ENCODE measurements at regions not wholly inside any gene's neighbourhood (a gene's known extent, or its start where the extent isn't known, plus 50 kb on each side); places are given as distances from the start of the nearest gene placed in this dataset.
A peak's percentile ranks its signal among the peaks of the same experiment; 100 is the strongest.

- Histone ChIP-seq H3K4me1 (peaks cover 14 to 34% of the 10 kb centered on the region in 2 donors), H3K9me3 (no peaks in the 10 kb centered on the region), H3K4me3 (replicated peaks in 1 of 3) (no peak overlapping the region), H3K27me3 (no peaks in the 10 kb centered on the region), H3K36me3 (no peaks in the 10 kb centered on the region), H3K27ac (peak overlapping the region; percentile 4 to 67 (median 6))
- 20 to 72% methylated on average over 2 of the region's 3 CpGs for WGBS, 2 donors
- intact Hi-C loops (cut with DNase I) = no loop called here
- TF ChIP-seq CTCF (IDR thresholded peaks at IDR 0.05) = no peak
- no peak for TF ChIP-seq POLR2A (IDR thresholded peaks at IDR 0.05)
- DNase-seq = peak; percentile 62 to 70
Observed at GRCh38 chr11:44380009-44380313, 70.0 kb upstream of the ALX4 start.

DNA sequence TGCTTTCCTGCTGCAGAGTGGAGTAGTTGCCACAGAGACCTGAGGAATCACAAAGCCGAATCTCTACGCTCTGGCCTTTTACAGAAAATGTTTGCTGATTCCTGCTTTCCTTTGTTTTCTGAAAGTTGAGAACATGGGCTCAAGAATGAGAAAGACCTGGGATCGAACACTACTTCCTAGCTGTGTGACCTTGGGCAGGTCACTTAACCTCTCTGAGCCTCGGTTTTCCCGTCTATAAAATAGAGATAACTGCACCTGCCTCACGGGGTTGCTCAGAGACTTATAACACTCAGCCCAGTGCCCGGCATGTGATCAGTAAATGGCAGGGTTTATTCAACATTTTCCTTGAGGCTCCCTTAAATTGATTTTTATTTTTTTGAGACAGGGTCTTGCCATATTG, 70.9 kb upstream of the ALX4 start:
- TF ChIP-seq POLR2A (IDR thresholded peaks at IDR 0.05) = no peak
- no peak for TF ChIP-seq CTCF (IDR thresholded peaks at IDR 0.05)
- intact Hi-C loops (cut with DNase I) = no loop called here
- no peak for DNase-seq
- Histone ChIP-seq H3K4me1 (peaks cover 14 to 34% of the 10 kb centered on the region in 2 donors), H3K9me3 (no peaks in the 10 kb centered on the region), H3K27ac (no peak overlapping the region), H3K36me3 (no peaks in the 10 kb centered on the region), H3K27me3 (no peaks in the 10 kb centered on the region), H3K4me3 (replicated peaks in 1 of 3) (no peak overlapping the region)
- 93 to 95% methylated on average over 7 of the region's 7 CpGs for WGBS, 2 donors

- H3K27me3 ChIP-seq = no peaks in the 10 kb centered on the region
- DNase-seq = no peak
- no peaks in the 10 kb centered on the region for H3K36me3 ChIP-seq
- intact Hi-C loops (cut with DNase I) = no loop called here
- peaks cover 14 to 34% of the 10 kb centered on the region in 2 donors for H3K4me1 ChIP-seq
- TF ChIP-seq POLR2A (IDR thresholded peaks at IDR 0.05) = no peak
- no peak for TF ChIP-seq CTCF (IDR thresholded peaks at IDR 0.05)
- WGBS, 2 donors = 93 to 98% methylated on average over 6 of the region's 6 CpGs
- no peak overlapping the region for H3K27ac ChIP-seq
- no peaks in the 10 kb centered on the region for H3K9me3 ChIP-seq
- no peak overlapping the region for H3K4me3 ChIP-seq (replicated peaks in 1 of 3)
Observed at GRCh38 chr11:44381261-44381660, 71.3 kb upstream of the ALX4 start.

GRCh38 chr11:44382118-44382517, 72.2 kb upstream of the ALX4 start:
- H3K4me3 ChIP-seq (replicated peaks in 1 of 3) = no peak overlapping the region

GRCh38 chr11:44382656-44383240, 72.8 kb upstream of the ALX4 start:
- Histone ChIP-seq H3K27me3 (no peaks in the 10 kb centered on the region), H3K27ac (peak overlapping the region in 1 of 3 donors; percentile 52), H3K4me3 (replicated peaks in 1 of 3) (no peak overlapping the region), H3K9me3 (no peaks in the 10 kb centered on the region), H3K36me3 (no peaks in the 10 kb centered on the region), H3K4me1 (peaks cover 14 to 34% of the 10 kb centered on the region in 2 donors)
- peak in 1 of 6 experiments; percentile 53 for TF ChIP-seq CTCF (IDR thresholded peaks at IDR 0.05)
- no peak for TF ChIP-seq POLR2A (IDR thresholded peaks at IDR 0.05)
- DNase-seq = peak; percentile 86 to 90
- intact Hi-C loops (cut with DNase I) = no loop called here
- 49 to 59% methylated on average over 6 of the region's 6 CpGs for WGBS, 2 donors

More at GRCh38 chr11:44382118-44382517, 72.2 kb upstream of the ALX4 start:
- intact Hi-C loops (cut with DNase I) = no loop called here
- Histone ChIP-seq H3K36me3 (no peaks in the 10 kb centered on the region), H3K27me3 (no peaks in the 10 kb centered on the region), H3K4me1 (peaks cover 14 to 34% of the 10 kb centered on the region in 2 donors), H3K9me3 (no peaks in the 10 kb centered on the region), H3K27ac (no peak overlapping the region)
- no peak for TF ChIP-seq POLR2A (IDR thresholded peaks at IDR 0.05)
- no peak for TF ChIP-seq CTCF (IDR thresholded peaks at IDR 0.05)
- DNase-seq = no peak
- WGBS, 2 donors = 64 to 69% methylated on average over 6 of the region's 6 CpGs

Measured in thyroid gland (tissue), 4 donors.